Mucosa of descending colon (tissue), 3 donors: ENCODE measurements at regions not wholly inside any gene's neighbourhood (a gene's known extent, or its start where the extent isn't known, plus 50 kb on each side); places are given as distances from the start of the nearest gene placed in this dataset.

ENCODE experiments used
- ATAC-seq: fragments of 200-7000 bp; cut with Tn5 transposase; one replicate; pipeline ENCODE4 v1.9.1; 2020; ENCODE audit warnings: mild to moderate bottlenecking, moderate library complexity
- DNase-seq, 3 donors: peaks; one replicate each; pipeline ENCODE4 v3.0.0-alpha.2; 2020
- H3K36me3 ChIP-seq: fragments of 200-600 bp; one replicate; pipeline ENCODE4 v1.8.0; 2021; ENCODE audit warnings: low read depth, mild to moderate bottlenecking
- H3K4me1 ChIP-seq: fragments of 200-600 bp; one replicate; pipeline ENCODE4 v1.8.0; 2021; ENCODE audit warnings: low read depth, mild to moderate bottlenecking
- H3K4me3 ChIP-seq: fragments of 200-600 bp; one replicate; pipeline ENCODE4 v1.8.0; 2021; ENCODE audit warnings: mild to moderate bottlenecking
- H3K9me3 ChIP-seq: fragments of 200-600 bp; one replicate; pipeline ENCODE4 v1.8.0; 2021; ENCODE audit warnings: mild to moderate bottlenecking
- intact Hi-C, 2 donors: fragments of 100-400 bp; cut with DNase I in 1 of 2; cut with micrococcal nuclease in 1 of 2; formaldehyde crosslinking; loops; one replicate each; pipeline versions ENCODE4 v1.11.0 to v1.11.1; 2022; cut with DNase I, micrococcal nuclease
- TF ChIP-seq, protein P1 (sequence below): fragments of 200-600 bp; IDR thresholded peaks from one replicate; pipeline ENCODE4 v1.8.0; 2022; ENCODE audit warnings: antibody characterized with exemption, mild to moderate bottlenecking
- donor health status: DM: no; HTN: no; CAD: no; lungs with moderate emphysema.
- donor health status: DM: no; HTN: no; CAD: no.
- donor health status: DM: no; HTN: yes; CAD: no.

DNA sequence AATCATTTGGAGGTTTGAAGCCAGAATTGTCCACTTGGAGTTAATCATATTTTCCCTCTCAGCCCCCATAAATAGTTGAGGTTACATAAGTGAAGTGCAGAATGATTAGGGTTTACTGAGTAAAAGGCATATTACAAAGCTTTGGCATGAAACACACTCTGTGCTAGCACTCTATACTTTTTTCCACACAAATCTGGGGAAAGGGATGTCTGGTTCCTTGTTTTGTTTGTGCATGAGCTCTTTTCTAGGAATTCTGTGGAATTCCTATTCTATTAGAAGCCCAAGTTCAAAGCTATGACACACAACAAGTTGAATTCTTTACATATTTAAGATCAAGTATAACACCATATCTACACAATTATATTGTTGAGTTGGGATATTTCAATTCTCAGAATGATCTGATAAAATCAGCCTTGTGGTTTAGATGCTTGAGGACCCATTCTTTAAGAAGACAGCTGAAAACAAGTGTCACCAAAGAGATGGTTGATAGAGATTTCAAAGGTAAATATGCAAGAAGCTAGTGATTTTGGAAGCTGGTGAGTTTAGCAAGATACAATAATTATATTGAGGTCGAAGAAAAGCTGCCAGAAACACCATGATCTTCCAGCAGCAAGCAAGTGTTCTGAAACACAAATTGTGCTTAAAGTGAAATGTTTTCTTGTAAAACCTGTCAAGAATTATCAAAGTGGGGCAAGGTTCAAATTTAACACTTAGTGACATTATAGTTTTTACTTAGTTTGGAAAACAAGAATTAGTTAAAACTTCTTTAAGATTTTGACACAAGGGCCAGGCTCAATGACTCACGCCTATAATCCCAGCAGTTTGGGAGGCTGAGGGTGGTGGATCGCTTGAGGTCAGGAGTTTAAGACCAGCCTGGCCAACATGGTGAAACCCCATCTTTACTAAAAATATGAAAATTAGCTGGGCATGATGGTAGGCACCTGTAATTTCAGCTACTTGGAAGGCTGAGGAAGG, 122.6 kb downstream of the INHBA start:
- Histone ChIP-seq H3K36me3 (no peaks in the 10 kb centered on the region), H3K4me3 (no peak overlapping the region), H3K4me1 (no peaks in the 10 kb centered on the region), H3K9me3 (no peaks in the 10 kb centered on the region)
- intact Hi-C loops, result no loop called here
- TF ChIP-seq, protein P1, sequence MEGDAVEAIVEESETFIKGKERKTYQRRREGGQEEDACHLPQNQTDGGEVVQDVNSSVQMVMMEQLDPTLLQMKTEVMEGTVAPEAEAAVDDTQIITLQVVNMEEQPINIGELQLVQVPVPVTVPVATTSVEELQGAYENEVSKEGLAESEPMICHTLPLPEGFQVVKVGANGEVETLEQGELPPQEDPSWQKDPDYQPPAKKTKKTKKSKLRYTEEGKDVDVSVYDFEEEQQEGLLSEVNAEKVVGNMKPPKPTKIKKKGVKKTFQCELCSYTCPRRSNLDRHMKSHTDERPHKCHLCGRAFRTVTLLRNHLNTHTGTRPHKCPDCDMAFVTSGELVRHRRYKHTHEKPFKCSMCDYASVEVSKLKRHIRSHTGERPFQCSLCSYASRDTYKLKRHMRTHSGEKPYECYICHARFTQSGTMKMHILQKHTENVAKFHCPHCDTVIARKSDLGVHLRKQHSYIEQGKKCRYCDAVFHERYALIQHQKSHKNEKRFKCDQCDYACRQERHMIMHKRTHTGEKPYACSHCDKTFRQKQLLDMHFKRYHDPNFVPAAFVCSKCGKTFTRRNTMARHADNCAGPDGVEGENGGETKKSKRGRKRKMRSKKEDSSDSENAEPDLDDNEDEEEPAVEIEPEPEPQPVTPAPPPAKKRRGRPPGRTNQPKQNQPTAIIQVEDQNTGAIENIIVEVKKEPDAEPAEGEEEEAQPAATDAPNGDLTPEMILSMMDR, result no peak
- DNase-seq (no peak), ATAC-seq (no peak)

DNA sequence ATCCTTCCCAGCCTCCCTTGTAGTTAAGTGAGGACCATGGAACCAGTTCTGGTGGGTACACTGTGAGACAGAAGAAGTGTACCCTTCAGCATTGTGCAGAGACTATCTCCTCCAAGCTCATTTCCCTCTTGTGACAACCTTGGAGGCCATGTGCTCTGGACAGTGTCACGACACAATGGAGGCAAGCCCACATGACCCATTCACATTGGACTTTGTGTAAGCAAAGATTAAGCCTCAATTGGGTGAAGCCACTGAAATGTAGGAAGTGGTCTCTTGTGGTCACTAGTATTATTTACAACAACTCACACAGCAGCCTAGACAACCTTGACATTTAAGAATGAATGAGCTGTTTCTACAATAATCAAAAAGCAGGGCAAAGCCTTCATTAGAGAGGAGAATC, 124.2 kb downstream of the INHBA start:
- no peaks in the 10 kb centered on the region for H3K4me1 ChIP-seq
- H3K36me3 ChIP-seq, result no peaks in the 10 kb centered on the region
- TF ChIP-seq, protein P1, result no peak
- H3K9me3 ChIP-seq, result no peaks in the 10 kb centered on the region
- intact Hi-C loops, result no loop called here
- ATAC-seq, result no peak
- no peak for DNase-seq
- H3K4me3 ChIP-seq, result no peak overlapping the region

DNA sequence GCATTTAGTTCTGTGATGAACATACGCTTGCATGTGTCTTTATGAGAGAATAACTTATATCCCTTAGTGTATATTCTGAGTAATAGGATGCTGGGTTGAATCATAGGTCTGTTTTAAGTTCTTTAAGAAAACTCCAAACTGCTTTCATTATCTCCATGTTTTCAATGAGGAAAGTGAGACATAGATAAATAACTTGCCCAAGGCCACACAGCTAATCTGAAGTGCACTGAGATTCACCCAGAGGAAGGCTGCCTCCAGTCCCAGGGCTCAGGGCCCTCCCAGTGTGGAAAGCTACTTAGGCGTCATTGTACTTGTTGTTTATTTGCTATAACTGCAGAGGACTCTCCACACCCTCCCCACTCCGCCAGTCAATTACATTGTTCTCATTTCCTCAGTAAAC, 126.7 kb downstream of the INHBA start:
- H3K4me1 ChIP-seq, result no peaks in the 10 kb centered on the region
- no peaks in the 10 kb centered on the region for H3K9me3 ChIP-seq
- DNase-seq (no peak), ATAC-seq (no peak)
- TF ChIP-seq, protein P1, result no peak
- H3K36me3 ChIP-seq, result no peaks in the 10 kb centered on the region
- H3K4me3 ChIP-seq, result no peak overlapping the region
- intact Hi-C loops, result no loop called here

GRCh38 chr7:41574377-41574776, 128.5 kb downstream of the INHBA start:
- H3K4me3 ChIP-seq, result no peak overlapping the region
- TF ChIP-seq, protein P1, result no peak

GRCh38 chr7:41573862-41574261, 129.0 kb downstream of the INHBA start:
- intact Hi-C loops, result no loop called here

More at GRCh38 chr7:41574377-41574776, 128.5 kb downstream of the INHBA start:
- Histone ChIP-seq H3K9me3 (no peaks in the 10 kb centered on the region), H3K36me3 (no peaks in the 10 kb centered on the region), H3K4me1 (no peaks in the 10 kb centered on the region)
- DNase-seq (no peak), ATAC-seq (no peak)
- intact Hi-C loops, result no loop called here

More at GRCh38 chr7:41573862-41574261, 129.0 kb downstream of the INHBA start:
- Histone ChIP-seq H3K4me1 (no peaks in the 10 kb centered on the region), H3K4me3 (no peak overlapping the region), H3K9me3 (no peaks in the 10 kb centered on the region), H3K36me3 (no peaks in the 10 kb centered on the region)
- ATAC-seq (no peak), DNase-seq (no peak)
- TF ChIP-seq, protein P1, result no peak
